ENCODE measurements at regions not wholly inside any gene's neighbourhood (a gene's known extent, or its start where the extent isn't known, plus 50 kb on each side); places are given as distances from the start of the nearest gene placed in this dataset.

DNA sequence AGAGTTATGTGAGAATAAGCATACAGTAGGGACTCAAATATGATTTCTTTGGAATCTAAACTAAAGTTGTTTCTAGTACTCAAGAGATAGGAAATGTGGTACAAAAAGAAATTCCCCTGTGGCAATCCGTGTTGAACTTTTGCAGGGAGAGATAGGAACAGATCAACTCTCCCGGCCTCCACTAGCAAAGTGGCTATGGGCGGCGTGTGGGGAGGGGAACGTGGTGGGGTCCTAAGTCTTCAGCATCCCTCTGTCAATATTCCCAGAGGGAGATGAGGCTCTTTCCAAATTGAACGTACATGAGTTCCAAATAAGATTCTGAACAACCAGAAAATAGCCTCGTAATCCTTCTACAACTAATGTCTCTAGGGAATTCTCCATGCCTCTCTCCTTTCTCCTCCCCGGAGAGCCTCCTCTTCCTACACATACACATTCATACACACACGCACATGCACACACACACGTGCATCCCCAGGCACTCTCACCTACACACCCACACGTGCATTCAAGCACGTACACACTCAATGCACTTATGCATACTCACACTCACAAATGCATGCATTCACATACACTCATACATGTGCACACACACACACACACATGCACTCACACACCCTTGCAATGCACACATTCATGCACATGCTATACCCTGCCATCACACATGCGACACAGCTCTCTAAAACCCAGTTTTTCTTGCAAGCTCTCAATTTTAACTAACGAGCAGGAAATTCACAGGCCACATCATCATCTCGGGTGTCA is 244.8 kb downstream of the MAF start:
- H3K9ac ChIP-seq (ENCODE audit: low read depth in 1 of 2, low read length in 2 of 2) = no peak overlapping the region
- DNase-seq (ENCODE audit: low spot score) = no peak
- peaks cover 0 to 3% (median 0%) of the 10 kb centered on the region in 4 donors for H3K9me3 ChIP-seq (ENCODE audit: control insufficient read depth in 4 of 4, low read length in 3 of 4)
- no peaks in the 10 kb centered on the region for H3K36me3 ChIP-seq (ENCODE audit: control insufficient read depth in 4 of 4, insufficient read depth in 3 of 4, low read depth in 1 of 4, low read length in 3 of 4)
- no peaks in the 10 kb centered on the region for H3K27me3 ChIP-seq (ENCODE audit: control insufficient read depth in 4 of 4, insufficient read depth in 4 of 4, low read length in 3 of 4)
- H3K4me3 ChIP-seq (ENCODE audit: low read depth in 1 of 3, low read length in 3 of 3) = no peak overlapping the region
- WGBS = 93% methylated on average over 15 of the region's 15 CpGs
- H3K4me1 ChIP-seq (ENCODE audit: control insufficient read depth in 4 of 4, insufficient read depth in 4 of 4, low read length in 3 of 4) = no peaks in the 10 kb centered on the region
- TF ChIP-seq, protein P1, sequence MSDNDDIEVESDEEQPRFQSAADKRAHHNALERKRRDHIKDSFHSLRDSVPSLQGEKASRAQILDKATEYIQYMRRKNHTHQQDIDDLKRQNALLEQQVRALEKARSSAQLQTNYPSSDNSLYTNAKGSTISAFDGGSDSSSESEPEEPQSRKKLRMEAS (IDR thresholded peaks at IDR 0.05) = no peak
- no peak overlapping the region for H3K27ac ChIP-seq (ENCODE audit: low read depth in 1 of 2, low read length in 2 of 2)

DNA sequence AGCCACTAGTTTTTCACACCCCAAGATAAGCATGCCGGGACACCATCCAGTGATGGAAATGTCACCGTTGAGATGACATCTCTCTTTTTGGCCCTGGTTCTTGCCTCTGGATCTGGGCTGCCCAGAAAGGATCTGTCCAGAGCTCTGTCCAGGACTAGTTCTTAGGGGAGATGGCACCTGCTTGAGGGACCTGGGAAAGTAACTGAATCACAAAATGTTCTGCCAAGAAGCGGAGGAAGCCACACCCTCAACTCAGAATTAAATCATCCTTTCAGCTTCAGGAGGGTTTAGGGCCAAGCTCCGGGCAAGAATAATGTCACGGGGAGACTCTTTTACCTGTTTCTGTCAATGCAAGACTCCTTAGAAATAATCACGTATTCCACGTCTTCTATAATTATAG is 248.6 kb downstream of the MAF start:
- H3K9ac ChIP-seq (ENCODE audit: low read depth in 1 of 2, low read length in 2 of 2) = no peak overlapping the region
- no peak overlapping the region for H3K4me3 ChIP-seq (ENCODE audit: low read depth in 1 of 3, low read length in 3 of 3)
- no peaks in the 10 kb centered on the region for H3K9me3 ChIP-seq (ENCODE audit: control insufficient read depth in 4 of 4, low read length in 3 of 4)
- H3K27ac ChIP-seq (ENCODE audit: low read depth in 1 of 2, low read length in 2 of 2) = no peak overlapping the region
- no peak for DNase-seq (ENCODE audit: low spot score)
- TF ChIP-seq, protein P2, sequence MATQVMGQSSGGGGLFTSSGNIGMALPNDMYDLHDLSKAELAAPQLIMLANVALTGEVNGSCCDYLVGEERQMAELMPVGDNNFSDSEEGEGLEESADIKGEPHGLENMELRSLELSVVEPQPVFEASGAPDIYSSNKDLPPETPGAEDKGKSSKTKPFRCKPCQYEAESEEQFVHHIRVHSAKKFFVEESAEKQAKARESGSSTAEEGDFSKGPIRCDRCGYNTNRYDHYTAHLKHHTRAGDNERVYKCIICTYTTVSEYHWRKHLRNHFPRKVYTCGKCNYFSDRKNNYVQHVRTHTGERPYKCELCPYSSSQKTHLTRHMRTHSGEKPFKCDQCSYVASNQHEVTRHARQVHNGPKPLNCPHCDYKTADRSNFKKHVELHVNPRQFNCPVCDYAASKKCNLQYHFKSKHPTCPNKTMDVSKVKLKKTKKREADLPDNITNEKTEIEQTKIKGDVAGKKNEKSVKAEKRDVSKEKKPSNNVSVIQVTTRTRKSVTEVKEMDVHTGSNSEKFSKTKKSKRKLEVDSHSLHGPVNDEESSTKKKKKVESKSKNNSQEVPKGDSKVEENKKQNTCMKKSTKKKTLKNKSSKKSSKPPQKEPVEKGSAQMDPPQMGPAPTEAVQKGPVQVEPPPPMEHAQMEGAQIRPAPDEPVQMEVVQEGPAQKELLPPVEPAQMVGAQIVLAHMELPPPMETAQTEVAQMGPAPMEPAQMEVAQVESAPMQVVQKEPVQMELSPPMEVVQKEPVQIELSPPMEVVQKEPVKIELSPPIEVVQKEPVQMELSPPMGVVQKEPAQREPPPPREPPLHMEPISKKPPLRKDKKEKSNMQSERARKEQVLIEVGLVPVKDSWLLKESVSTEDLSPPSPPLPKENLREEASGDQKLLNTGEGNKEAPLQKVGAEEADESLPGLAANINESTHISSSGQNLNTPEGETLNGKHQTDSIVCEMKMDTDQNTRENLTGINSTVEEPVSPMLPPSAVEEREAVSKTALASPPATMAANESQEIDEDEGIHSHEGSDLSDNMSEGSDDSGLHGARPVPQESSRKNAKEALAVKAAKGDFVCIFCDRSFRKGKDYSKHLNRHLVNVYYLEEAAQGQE (IDR thresholded peaks at IDR 0.05) = no peak
- no peaks in the 10 kb centered on the region for H3K27me3 ChIP-seq (ENCODE audit: control insufficient read depth in 4 of 4, insufficient read depth in 4 of 4, low read length in 3 of 4)
- no peaks in the 10 kb centered on the region for H3K4me1 ChIP-seq (ENCODE audit: control insufficient read depth in 4 of 4, insufficient read depth in 4 of 4, low read length in 3 of 4)
- no peaks in the 10 kb centered on the region for H3K36me3 ChIP-seq (ENCODE audit: control insufficient read depth in 4 of 4, insufficient read depth in 3 of 4, low read depth in 1 of 4, low read length in 3 of 4)
- 93% methylated on average over 7 of the region's 7 CpGs for WGBS

DNA sequence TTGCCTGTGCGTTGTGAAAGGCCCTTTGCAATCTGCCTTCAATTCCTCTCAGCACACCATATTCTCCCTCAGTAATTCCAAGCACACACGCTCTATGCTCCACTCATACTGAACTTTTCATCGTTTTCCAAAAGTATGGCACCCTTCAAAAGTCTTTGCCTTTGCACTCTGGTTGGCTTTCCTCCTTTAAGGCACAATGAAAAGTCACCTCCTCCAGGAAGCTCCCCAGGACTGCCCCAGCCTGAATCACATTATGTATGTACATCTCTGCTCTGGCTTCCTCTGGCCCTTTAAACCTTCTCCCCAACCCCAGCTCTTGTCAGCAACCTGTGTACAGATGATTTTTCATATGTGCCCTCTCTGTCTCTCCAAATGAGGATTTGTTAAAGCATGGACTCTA is 250.7 kb downstream of the MAF start:
- no peaks in the 10 kb centered on the region for H3K9me3 ChIP-seq (ENCODE audit: control insufficient read depth in 4 of 4, low read length in 3 of 4)
- H3K9ac ChIP-seq (ENCODE audit: low read depth in 1 of 2, low read length in 2 of 2) = no peak overlapping the region
- WGBS = 94% methylated on average over 3 of the region's 3 CpGs
- no peak overlapping the region for H3K27ac ChIP-seq (ENCODE audit: low read depth in 1 of 2, low read length in 2 of 2)
- no peaks in the 10 kb centered on the region for H3K27me3 ChIP-seq (ENCODE audit: control insufficient read depth in 4 of 4, insufficient read depth in 4 of 4, low read length in 3 of 4)
- H3K4me3 ChIP-seq (ENCODE audit: low read depth in 1 of 3, low read length in 3 of 3) = no peak overlapping the region
- no peaks in the 10 kb centered on the region for H3K36me3 ChIP-seq (ENCODE audit: control insufficient read depth in 4 of 4, insufficient read depth in 3 of 4, low read depth in 1 of 4, low read length in 3 of 4)
- TF ChIP-seq FOXA1 (IDR thresholded peaks at IDR 0.05) (no peak), HNF4A (conservative IDR thresholded peaks at IDR 0.05) (no peak), SP1 (IDR thresholded peaks at IDR 0.05) (no peak), FOXA2 (IDR thresholded peaks at IDR 0.05) (no peak), YY1 (IDR thresholded peaks at IDR 0.05) (no peak), NR2F2 (IDR thresholded peaks at IDR 0.05) (no peak), RAD21 (IDR thresholded peaks at IDR 0.05) (no peak), EGR1 (IDR thresholded peaks at IDR 0.05; ENCODE audit: low read depth in 2 of 2) (no peak), HNF4G (IDR thresholded peaks at IDR 0.05) (no peak), GABPA (IDR thresholded peaks at IDR 0.05 in 1 of 2, conservative IDR thresholded peaks at IDR 0.05 in 1 of 2) (no peak)
- TF ChIP-seq, protein P2 (IDR thresholded peaks at IDR 0.05) = no peak
- TF ChIP-seq, protein P3, sequence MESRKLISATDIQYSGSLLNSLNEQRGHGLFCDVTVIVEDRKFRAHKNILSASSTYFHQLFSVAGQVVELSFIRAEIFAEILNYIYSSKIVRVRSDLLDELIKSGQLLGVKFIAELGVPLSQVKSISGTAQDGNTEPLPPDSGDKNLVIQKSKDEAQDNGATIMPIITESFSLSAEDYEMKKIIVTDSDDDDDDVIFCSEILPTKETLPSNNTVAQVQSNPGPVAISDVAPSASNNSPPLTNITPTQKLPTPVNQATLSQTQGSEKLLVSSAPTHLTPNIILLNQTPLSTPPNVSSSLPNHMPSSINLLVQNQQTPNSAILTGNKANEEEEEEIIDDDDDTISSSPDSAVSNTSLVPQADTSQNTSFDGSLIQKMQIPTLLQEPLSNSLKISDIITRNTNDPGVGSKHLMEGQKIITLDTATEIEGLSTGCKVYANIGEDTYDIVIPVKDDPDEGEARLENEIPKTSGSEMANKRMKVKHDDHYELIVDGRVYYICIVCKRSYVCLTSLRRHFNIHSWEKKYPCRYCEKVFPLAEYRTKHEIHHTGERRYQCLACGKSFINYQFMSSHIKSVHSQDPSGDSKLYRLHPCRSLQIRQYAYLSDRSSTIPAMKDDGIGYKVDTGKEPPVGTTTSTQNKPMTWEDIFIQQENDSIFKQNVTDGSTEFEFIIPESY (IDR thresholded peaks at IDR 0.05) = no peak
- TF ChIP-seq, protein P1 (IDR thresholded peaks at IDR 0.05) = no peak
- DNase-seq (ENCODE audit: low spot score) = no peak
- H3K4me1 ChIP-seq (ENCODE audit: control insufficient read depth in 4 of 4, insufficient read depth in 4 of 4, low read length in 3 of 4) = no peaks in the 10 kb centered on the region
